NB4 (cell line): ENCODE measurements at regions not wholly inside any gene's neighbourhood (a gene's known extent, or its start where the extent isn't known, plus 50 kb on each side); places are given as distances from the start of the nearest gene placed in this dataset.

Source experiments
- CTCF ChIP-seq: IDR thresholded peaks from one replicate; pipeline ENCODE4 v1.5.1; 2012; ENCODE audit warnings: low read depth, low read length
- POLR2A ChIP-seq: IDR thresholded peaks from 2 replicates; pipeline ENCODE4 v1.6.1; 2011; ENCODE audit warnings: mild to moderate bottlenecking; ENCODE audit not compliant: insufficient read length; ENCODE audit errors: extremely low read depth

- no peak for TF ChIP-seq CTCF
- no peak for TF ChIP-seq POLR2A
Measured at GRCh38 chr15:67941648-67942310, 101.9 kb upstream of the RNU6-1 start.
